HG02642 (cell line): ENCODE measurements at regions not wholly inside any gene's neighbourhood (a gene's known extent, or its start where the extent isn't known, plus 50 kb on each side); places are given as distances from the start of the nearest gene placed in this dataset.
"Not testable (repeated sequence)": the region's sequence is repeated elsewhere in the genome, so short reads cannot be mapped to it uniquely, and the experiment has no call there.

Experiments used
- ATAC-seq: cut with Tn5 transposase; IDR thresholded peaks from one replicate; pipeline ENCODE4 v1.9.1; 2021; ENCODE audit warnings: mild to moderate bottlenecking; ENCODE audit not compliant: unreplicated experiment, poor library complexity

DNA sequence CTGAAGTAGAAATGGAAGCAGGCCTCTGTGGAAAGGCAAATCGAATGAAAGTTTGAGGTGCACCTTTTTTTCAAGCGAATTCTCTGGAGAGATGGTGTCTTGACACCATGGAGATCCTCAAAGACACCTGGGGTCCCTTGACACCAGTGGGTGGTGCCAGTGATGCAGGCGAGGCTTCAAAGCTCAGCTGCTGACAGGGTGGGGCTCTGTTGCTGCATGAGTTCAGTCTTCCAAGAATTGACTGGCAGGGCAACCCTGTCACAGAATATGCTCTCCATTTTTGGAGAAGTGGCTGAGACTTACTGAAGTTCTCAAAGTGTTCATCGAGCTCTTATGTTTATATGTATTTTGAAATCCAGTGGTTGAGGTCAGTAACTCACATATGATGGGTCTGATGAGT, 1741.6 kb downstream of the SPATA31A7 start:
- not testable (repeated sequence) for ATAC-seq

DNA sequence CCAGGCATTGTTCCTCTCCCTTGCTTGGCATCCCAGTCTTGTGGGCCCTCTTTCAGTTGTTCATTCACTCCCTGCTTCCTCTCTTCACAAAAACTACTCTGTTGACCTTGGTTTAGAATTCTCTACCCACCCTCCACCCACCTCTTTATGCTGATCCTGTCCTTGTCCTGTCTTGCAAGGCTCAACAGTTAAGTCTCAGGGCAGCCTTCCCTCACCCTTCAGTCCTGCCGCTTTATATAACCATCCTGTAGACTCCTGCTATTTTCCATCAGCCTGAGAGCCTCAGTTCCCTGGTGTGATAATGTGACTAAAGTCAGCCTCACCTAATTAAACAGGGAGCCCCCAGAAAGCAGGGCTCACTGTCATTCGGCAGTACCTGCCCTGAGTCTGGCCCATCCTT, 1763.0 kb downstream of the SPATA31A7 start:
- ATAC-seq, result not testable (repeated sequence)
